Stimulated activated CD8-positive, alpha-beta memory T cell treated with anti-CD3 and anti-CD28 coated beads, Interleukin-7, amount 100 ng/mL, for 1 hour (primary cell): ENCODE measurements at regions not wholly inside any gene's neighbourhood (a gene's known extent, or its start where the extent isn't known, plus 50 kb on each side); places are given as distances from the start of the nearest gene placed in this dataset.
"Not testable (repeated sequence)": the region's sequence is repeated elsewhere in the genome, so short reads cannot be mapped to it uniquely, and the experiment has no call there.

Source experiments
- DNase-seq, 2 donors: peaks; one replicate each; pipeline ENCODE4 v3.0.0-alpha.2; 2020; ENCODE audit warnings: low read depth in 2 of 2

GRCh38 chr3:181985386-181985785, 273.7 kb downstream of the SOX2 start:
- no peak for DNase-seq

- DNase-seq: no peak
These were observed 276.0 kb downstream of the SOX2 start for GRCh38 chr3:181987736-181988135.

- no peak for DNase-seq
These were observed 287.1 kb downstream of the SOX2 start for GRCh38 chr3:181998828-181999227.

GRCh38 chr3:181999314-181999713, 287.6 kb downstream of the SOX2 start:
- DNase-seq: no peak

- DNase-seq: no peak
These were observed 288.7 kb downstream of the SOX2 start for GRCh38 chr3:182000447-182000846.

GRCh38 chr3:182005219-182005618, 293.5 kb downstream of the SOX2 start:
- DNase-seq: no peak

GRCh38 chr3:182005701-182006100, 294.0 kb downstream of the SOX2 start:
- no peak for DNase-seq

- DNase-seq: no peak
These were observed 294.7 kb downstream of the SOX2 start for GRCh38 chr3:182006431-182006830.

GRCh38 chr3:182007441-182007840, 295.7 kb downstream of the SOX2 start:
- DNase-seq: no peak

- DNase-seq: no peak
These were observed 306.6 kb downstream of the SOX2 start for GRCh38 chr3:182018361-182018760.

- no peak for DNase-seq
These were observed 308.2 kb downstream of the SOX2 start for GRCh38 chr3:182019926-182020325.

GRCh38 chr3:182023843-182024242, 312.1 kb downstream of the SOX2 start:
- DNase-seq: no peak

GRCh38 chr3:182027366-182027765, 315.6 kb downstream of the SOX2 start:
- no peak for DNase-seq

GRCh38 chr3:182028081-182028480, 316.4 kb downstream of the SOX2 start:
- no peak for DNase-seq

- DNase-seq: not testable (repeated sequence)
These were observed 322.5 kb downstream of the SOX2 start for GRCh38 chr3:182034231-182034630.

- no peak for DNase-seq
These were observed 323.6 kb downstream of the SOX2 start for GRCh38 chr3:182035324-182035723.

- DNase-seq: no peak
These were observed 324.7 kb downstream of the SOX2 start for GRCh38 chr3:182036382-182036781.

- DNase-seq: no peak
These were observed 330.1 kb downstream of the SOX2 start for GRCh38 chr3:182041668-182042291.

GRCh38 chr3:182045736-182046135, 334.0 kb downstream of the SOX2 start:
- DNase-seq: no peak

GRCh38 chr3:182046166-182046764, 334.5 kb downstream of the SOX2 start:
- DNase-seq: no peak

- DNase-seq: no peak
These were observed 339.2 kb downstream of the SOX2 start for GRCh38 chr3:182050932-182051331.

- no peak for DNase-seq
These were observed 340.6 kb downstream of the SOX2 start for GRCh38 chr3:182052332-182052731.

- DNase-seq: no peak
These were observed 341.0 kb downstream of the SOX2 start for GRCh38 chr3:182052757-182053156.

GRCh38 chr3:182058488-182058887, 346.8 kb downstream of the SOX2 start:
- no peak for DNase-seq
